ENCODE measurements at regions not wholly inside any gene's neighbourhood (a gene's known extent, or its start where the extent isn't known, plus 50 kb on each side); places are given as distances from the start of the nearest gene placed in this dataset.
A peak's percentile ranks its signal among the peaks of the same experiment; 100 is the strongest.
"Not testable (repeated sequence)": the region's sequence is repeated elsewhere in the genome, so short reads cannot be mapped to it uniquely, and the experiment has no call there.

- no peak for DNase-seq
Observed at GRCh38 chr2:16950436-16950835, 284.8 kb upstream of the CYRIA start.

DNA sequence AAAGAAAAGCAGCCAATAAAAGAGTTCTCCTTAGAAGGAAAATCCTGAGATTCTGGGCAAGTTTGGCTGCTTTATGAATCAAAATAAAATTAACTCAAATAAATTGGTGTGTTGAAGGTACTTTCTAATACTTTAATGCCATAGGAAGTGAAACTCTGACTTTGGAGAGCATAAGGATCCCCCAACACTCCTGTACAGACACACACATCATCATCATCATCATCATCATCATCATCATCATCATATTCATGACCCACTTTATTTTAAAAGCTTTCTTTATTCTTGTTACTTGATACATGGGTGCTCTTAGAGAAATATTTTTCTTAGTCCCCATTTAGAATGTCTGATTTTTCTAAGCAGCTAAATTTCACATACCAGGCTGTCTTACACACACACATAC is 283.1 kb upstream of the CYRIA start:
- DNase-seq: no peak

DNA sequence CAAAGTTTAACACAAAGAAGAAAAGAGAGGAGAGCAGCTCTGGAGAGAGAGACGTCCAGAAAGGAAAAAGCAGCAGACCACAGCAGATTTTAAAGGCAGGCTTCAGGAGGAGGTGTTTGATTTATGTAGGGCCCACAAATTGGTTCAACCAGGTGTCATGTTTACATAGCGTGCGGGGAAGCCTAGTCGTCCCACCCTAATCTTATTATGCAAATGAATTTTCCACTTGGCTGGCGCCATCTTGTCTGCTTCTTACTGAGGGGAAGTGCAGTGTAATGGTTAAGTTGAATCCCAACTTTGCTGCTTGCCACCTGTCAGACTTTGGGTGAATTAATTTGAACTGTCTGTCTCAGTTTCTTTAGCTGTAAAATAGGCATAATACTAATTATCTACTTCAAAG is 282.4 kb upstream of the CYRIA start:
- no peak for DNase-seq

GRCh38 chr2:16943279-16943958 is 277.8 kb upstream of the CYRIA start:
- DNase-seq: no peak

DNA sequence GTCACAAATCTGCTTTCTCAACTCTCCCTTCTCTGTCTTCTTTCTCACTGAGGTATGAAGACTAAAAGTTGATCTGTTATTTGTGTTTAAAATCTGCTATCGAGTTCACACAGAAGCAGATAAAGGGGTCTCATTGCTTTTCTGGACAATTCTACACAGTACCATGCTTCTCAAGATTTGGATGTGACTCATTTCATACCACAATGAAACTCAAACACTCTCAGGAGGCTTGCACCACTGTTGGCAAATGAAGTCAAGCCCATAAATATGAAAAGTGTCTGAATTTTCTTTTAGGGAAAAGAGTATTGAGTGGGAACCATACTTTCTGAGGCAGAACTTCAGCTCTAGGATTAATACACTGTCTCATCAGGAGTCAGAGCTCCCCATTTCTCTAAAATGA is 274.6 kb upstream of the CYRIA start:
- DNase-seq: no peak

DNA sequence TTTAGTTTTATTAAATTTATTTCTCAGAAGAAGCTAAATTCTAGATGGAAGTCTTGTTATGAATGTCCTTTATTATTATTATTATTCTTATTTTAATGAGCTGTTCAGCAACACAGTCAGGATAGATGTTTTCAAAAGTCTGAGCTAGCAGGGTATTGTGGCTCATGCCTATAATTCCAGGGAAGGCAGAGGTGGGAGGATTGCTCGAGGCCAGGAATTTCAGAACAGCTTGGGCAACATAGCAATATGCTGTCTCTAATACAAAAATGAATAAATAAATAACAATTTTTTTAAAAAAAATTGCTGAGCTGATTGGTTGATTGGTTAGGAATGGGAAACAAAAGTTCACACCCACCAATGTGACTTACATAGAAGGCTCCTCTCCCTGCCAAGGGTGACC is 274.1 kb upstream of the CYRIA start:
- no peak for DNase-seq

GRCh38 chr2:16933355-16933754 is 267.7 kb upstream of the CYRIA start:
- DNase-seq: no peak

GRCh38 chr2:16932826-16933225 is 267.2 kb upstream of the CYRIA start:
- no peak for DNase-seq

GRCh38 chr2:16931441-16931840 is 265.8 kb upstream of the CYRIA start:
- no peak for DNase-seq

GRCh38 chr2:16927398-16927797 is 261.8 kb upstream of the CYRIA start:
- no peak for DNase-seq

DNA sequence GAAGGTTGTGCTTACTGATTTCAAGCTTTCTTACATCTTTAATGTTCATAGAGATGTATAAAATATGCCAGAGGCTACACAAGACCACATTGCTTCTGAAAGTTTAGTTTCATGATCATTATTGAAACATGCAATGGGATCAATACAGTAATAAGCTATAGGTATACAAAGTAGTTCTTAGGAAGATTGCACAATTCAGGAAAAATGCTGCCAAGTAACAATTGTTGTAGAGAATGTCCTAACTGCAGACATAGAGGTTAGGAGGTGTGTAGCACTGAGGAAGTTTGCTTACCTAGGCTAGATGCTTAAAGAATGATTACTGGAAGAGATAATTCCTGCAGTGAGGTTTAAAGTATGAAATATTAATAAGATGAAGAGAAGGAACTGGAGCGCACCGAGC is 259.5 kb upstream of the CYRIA start:
- DNase-seq: no peak

GRCh38 chr2:16915341-16915755 is 249.7 kb upstream of the CYRIA start:
- DNase-seq: not testable (repeated sequence)

DNA sequence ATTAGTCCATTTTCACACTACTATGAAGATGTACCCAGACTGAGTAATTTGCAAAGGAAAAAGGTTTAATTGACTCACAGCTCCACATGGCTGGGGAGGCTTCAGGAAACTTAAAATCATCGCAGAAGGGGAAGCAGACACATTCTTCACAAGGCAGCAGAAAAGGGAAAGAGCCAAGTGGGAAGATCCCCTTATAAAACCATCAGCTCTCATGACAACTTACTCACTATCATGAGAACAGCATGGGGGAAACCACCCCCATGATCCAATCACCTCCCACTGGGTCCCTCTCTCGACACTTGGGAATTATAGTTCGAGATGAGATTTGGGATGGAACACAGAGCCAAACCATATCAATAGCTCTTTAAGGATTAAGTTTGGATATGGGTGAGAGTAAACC is 246.1 kb upstream of the CYRIA start:
- no peak for DNase-seq

- no peak for DNase-seq
Observed at GRCh38 chr2:16908656-16909055, 243.0 kb upstream of the CYRIA start.

DNA sequence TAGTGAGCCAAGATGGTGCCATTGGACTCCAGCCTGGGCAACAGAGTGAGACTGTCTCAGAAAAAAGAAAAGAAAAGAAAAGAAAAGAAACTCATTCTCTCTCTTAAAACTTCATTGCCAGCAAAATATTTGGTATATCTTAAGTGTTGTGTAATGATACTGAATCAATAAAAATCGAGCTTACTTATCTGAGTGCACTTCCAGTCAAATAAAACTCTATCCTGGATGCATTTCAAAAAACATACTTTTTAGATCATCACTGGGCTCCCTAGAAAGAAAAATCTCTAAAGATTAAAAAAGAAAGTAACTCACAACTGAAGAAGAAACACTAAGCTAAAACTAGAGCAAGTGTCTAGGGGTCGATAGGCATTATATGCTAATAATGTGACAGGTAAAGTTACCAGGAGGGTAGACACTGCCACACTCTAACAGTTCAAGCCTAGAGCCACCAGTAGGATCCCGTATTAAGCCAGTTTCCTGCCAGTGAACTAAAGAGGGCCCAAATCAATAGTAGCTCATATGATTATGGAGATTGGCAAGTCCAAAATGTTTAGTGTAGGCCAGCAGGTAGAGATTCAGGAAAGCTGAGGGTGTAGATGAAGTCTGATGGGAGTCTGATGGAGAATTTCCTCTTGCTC is 242.1 kb upstream of the CYRIA start:
- DNase-seq: no peak

DNA sequence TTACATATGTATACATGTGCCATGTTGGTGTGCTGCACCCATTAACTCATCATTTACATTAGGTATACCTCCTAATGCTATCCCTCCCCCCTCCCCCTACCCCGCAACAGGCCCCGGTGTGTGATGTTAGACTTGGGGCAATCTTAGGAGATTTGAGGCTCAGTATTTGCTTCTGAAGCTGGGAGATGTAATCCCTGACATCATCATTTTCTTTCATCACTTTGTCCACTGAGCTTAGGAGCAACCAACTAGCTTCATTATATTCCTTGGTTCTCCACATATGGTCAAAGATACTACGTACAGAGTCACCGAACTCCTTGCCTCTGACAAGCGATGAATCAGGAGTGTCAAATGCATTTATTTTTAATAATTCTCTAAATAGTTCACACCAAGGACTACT is 239.7 kb upstream of the CYRIA start:
- not testable (repeated sequence) for DNase-seq

DNA sequence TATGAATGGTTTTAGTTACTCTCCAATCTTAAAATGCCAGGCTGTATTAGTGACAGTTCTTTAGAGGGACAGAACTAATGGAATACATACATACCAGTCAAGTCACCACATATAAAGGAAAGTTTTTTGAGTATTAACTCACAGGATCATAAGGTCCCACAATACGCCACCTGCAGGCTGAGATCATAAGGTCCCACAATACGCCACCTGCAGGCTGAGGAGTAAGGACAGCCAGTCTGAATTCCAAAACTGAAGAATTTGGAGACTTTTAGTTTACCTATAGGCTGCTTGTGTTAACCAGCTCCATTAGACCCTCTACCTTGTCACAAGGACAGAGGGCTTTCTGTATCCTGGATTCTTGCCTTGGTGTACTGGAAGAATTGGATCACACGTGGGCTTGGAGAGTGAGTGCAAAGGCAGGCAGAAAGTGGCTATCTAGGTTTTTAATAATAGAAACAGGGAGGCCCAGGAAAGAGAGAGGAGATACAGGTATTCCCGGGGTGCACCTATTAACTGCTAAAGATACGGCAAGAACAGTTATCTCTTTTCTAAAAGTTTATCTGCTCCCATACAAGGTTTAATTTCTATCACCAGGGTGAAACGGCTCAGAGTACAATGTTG is 234.9 kb upstream of the CYRIA start:
- peak in 1 of 2 donors; percentile 9 for DNase-seq

GRCh38 chr2:16899958-16900357 is 234.3 kb upstream of the CYRIA start:
- DNase-seq: no peak

- no peak for DNase-seq
Observed at GRCh38 chr2:16890081-16890480, 224.4 kb upstream of the CYRIA start.

DNA sequence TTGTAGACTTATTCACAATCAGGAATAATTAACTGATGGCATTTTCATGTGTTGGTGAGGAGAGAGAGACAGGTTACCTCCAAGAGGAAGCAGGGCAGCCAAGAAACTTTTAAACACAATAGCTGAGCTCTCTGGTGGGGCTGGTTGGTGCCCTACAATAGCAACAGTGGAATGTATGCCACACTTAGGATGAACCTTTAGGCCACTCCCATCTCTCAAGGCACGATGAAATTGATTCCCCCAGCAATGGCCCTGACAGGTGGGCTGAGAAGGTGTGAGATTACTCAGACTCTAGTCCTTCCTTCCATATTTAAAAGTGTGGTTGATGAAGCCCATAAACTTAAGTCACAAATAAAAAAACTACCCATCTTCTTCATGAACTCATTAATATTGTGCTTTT is 219.4 kb upstream of the CYRIA start:
- no peak for DNase-seq

DNA sequence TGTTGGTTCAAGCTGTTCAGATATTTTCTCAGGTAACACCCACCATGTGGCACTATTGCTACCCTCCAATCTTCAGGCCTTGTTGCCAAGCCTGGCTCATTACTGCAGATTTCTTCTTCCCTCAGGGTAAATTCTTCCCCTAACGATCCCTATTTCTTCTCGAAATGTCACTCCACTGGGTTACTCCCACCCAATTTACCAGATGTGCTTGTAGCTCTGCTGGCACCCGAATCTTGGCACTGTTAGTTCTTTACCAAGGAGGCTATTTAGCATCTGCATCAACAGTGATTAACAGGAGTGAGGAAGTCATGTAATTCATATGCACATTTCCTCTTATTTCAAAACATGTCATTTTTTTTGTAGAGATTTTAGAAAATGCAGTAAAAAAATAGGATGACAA is 217.1 kb upstream of the CYRIA start:
- no peak for DNase-seq

DNA sequence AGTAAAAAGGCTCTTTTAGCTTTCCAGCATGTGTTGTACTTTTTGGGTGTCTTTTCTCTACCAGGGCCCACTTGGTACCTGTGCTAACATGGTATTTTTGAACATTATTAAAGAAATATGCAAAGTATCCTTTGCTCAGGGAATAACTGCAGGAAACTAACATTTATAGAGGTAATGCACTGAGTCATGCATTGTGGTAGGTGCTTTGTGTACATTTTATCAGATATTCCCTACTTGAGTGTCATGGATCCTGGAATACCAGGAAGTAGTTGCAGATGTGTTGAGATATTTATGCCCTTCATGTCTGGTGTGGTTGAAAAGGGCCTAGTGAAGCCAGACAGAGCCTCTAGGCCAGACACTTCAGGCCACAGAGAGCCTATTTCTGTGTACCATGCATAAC is 215.5 kb upstream of the CYRIA start:
- DNase-seq: no peak

DNA sequence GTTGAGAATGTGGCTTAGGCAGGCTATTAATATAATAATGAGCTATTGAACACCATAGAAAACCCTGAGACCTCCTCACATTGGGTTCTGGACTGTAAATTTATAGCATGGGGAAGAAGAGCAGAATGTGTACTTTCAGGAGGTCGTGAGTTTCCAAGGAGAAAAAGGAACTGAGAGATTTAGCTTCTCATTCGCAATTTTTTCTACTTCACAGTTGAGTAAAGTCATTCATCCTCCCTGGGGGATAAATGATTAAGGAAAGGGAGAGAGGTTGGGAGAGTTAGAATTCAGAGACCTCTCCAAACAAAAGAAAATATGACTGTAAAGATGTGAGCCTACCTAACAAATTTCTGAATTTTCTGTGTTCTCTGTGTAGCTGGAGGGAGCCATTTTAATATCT is 205.8 kb upstream of the CYRIA start:
- no peak for DNase-seq

DNA sequence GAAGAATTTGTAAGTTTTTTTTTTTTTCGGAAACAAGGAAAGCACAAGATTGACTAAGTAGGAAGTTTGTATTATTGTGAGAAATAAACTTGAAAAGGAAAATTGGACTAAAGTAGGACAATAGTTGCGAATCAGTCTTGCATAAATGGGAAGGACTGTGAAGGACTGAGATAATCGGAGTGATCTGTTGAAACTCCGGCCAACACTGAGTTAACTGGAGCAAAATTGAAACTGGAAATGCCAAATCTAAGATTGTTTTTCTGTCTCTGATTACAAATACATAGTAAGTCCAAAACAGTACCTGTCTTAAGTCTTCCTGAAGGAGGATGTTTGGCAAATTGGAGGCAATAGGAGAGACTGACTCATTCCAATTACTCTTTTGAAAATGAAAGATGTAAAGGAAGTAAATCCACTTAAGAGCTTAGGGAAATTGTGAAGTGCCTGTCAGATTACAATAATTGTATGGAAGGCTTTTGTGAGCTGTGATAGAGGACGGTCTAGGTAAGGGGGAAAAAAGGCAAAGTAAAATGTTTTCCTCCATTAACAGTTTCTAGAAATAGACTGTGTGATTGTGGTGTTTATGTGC is 204.9 kb upstream of the CYRIA start:
- DNase-seq: no peak

Measured in CD4-positive, alpha-beta T cell treated with Interferon alpha-2 for 1 hour (primary cell).